Ovary (tissue), 7 donors: ENCODE measurements at regions not wholly inside any gene's neighbourhood (a gene's known extent, or its start where the extent isn't known, plus 50 kb on each side); places are given as distances from the start of the nearest gene placed in this dataset.

Experiments
- DNase-seq, 5 donors: peaks; one replicate each; pipeline ENCODE4 v3.0.0-alpha.2; 2019 to 2020
- H3K27ac ChIP-seq, 2 donors: fragments of 200-600 bp; one replicate each; pipeline versions ENCODE4 v1.5.1 to v1.8.0; 2019 to 2022
- H3K27me3 ChIP-seq: fragments of 200-600 bp; one replicate; pipeline ENCODE4 v1.8.0; 2022
- H3K36me3 ChIP-seq: fragments of 200-600 bp; sonication (generic); one replicate; pipeline ENCODE4 v1.5.1; 2019
- H3K4me1 ChIP-seq: one replicate; pipeline ENCODE4 v1.8.1; 2013; ENCODE audit warnings: mild to moderate bottlenecking, moderate library complexity; ENCODE audit not compliant: insufficient read depth
- H3K4me3 ChIP-seq: fragments of 200-600 bp; sonication (generic); one replicate; pipeline ENCODE4 v1.5.1; 2017
- H3K9me3 ChIP-seq, 2 donors: fragments of 200-600 bp in 1 of 2; sonication (generic) in 1 of 2; one replicate each; pipeline versions ENCODE4 v1.5.1 to v1.8.1; 2013 to 2019; ENCODE audit warnings: mild to moderate bottlenecking in 1 of 2, moderate library complexity in 1 of 2
- CTCF ChIP-seq, 3 donors: fragments of 450-650 bp in 2 of 3; fragments of 200-600 bp in 1 of 3; IDR thresholded peaks; one replicate each; pipeline versions ENCODE4 v1.5.1 to v1.8.0; 2016 to 2022; ENCODE audit warnings: antibody characterized with exemption in 3 of 3, mild to moderate bottlenecking in 1 of 3
- EP300 ChIP-seq: sonication (generic); formaldehyde crosslinking; IDR thresholded peaks from one replicate; pipeline ENCODE4 v1.6.1; 2017; ENCODE audit warnings: antibody characterized with exemption
- POLR2A ChIP-seq: fragments of 450-650 bp; IDR thresholded peaks from one replicate; pipeline ENCODE4 v1.6.1; 2017; ENCODE audit warnings: antibody characterized with exemption, mild to moderate bottlenecking, moderate library complexity
- WGBS, 3 donors: extraction: QIAGEN DNeasy Blood & Tissue Kit in 1 of 3; methylation state at CpG; one replicate each; pipeline versions ENCODE4 v1.1.5 to v1.1.7; 2013 to 2017; 5-methylcytosine and 5-hydroxymethylcytosine counted together
- intact Hi-C, 4 donors: fragments of 100-400 bp; cut with DNase I; formaldehyde crosslinking; loops; one replicate each; pipeline versions ENCODE4 v1.11.0 to v1.15.1; 2022 to 2023
- donor health status: DM: no; HTN: no; CAD: no; lungs with moderate emphysema.
- donor health status: DM: no; HTN: no; CAD: no.
- donor health status: Bipolar disorder and iron deficiency.
- donor health status: DM: no; HTN: no; CAD: no.
- donor health status: DM: yes; HTN: yes; CAD: no.

- no peaks in the 10 kb centered on the region for H3K27me3 ChIP-seq
- 89 to 96% (median 90%) methylated on average over 2 of the region's 2 CpGs for WGBS, 3 donors
- H3K36me3 ChIP-seq, result no peaks in the 10 kb centered on the region
- TF ChIP-seq POLR2A (no peak), CTCF (IDR thresholded peaks at IDR 0.05) (no peak), EP300 (no peak)
- H3K4me3 ChIP-seq, result no peak overlapping the region
- intact Hi-C loops, result no loop called here
- H3K27ac ChIP-seq, result no peak overlapping the region
- no peaks in the 10 kb centered on the region for H3K9me3 ChIP-seq
- DNase-seq, result no peak
- H3K4me1 ChIP-seq, result no peaks in the 10 kb centered on the region
Measured at GRCh38 chr1:38277646-38278045, 231.1 kb upstream of the POU3F1 start.

- H3K36me3 ChIP-seq, result no peaks in the 10 kb centered on the region
- no peaks in the 10 kb centered on the region for H3K9me3 ChIP-seq
- H3K27ac ChIP-seq, result no peak overlapping the region
- WGBS, 3 donors, result 38 to 65% (median 53%) methylated on average over 3 of the region's 3 CpGs
- H3K27me3 ChIP-seq, result no peaks in the 10 kb centered on the region
- no peak for TF ChIP-seq CTCF (IDR thresholded peaks at IDR 0.05)
- TF ChIP-seq POLR2A, result no peak
- no peak for TF ChIP-seq EP300
- H3K4me1 ChIP-seq, result no peaks in the 10 kb centered on the region
- H3K4me3 ChIP-seq, result no peak overlapping the region
- intact Hi-C loops, result no loop called here
- DNase-seq, result no peak
Measured at GRCh38 chr1:38275960-38276359, 229.4 kb upstream of the POU3F1 start.

GRCh38 chr1:38274974-38275373 is 228.4 kb upstream of the POU3F1 start:
- Histone ChIP-seq H3K36me3 (no peaks in the 10 kb centered on the region), H3K27ac (no peak overlapping the region), H3K4me3 (no peak overlapping the region), H3K27me3 (no peaks in the 10 kb centered on the region), H3K4me1 (no peaks in the 10 kb centered on the region), H3K9me3 (no peaks in the 10 kb centered on the region)
- intact Hi-C loops, result no loop called here
- DNase-seq, result no peak
- TF ChIP-seq CTCF (IDR thresholded peaks at IDR 0.05), result no peak
- no peak for TF ChIP-seq EP300
- no peak for TF ChIP-seq POLR2A
- 9 to 16% (median 10%) methylated on average over 4 of the region's 4 CpGs for WGBS, 3 donors

- no peaks in the 10 kb centered on the region for H3K27me3 ChIP-seq
- WGBS, 3 donors, result 46 to 63% (median 58%) methylated on average over 9 of the region's 9 CpGs
- H3K4me3 ChIP-seq, result no peak overlapping the region
- intact Hi-C loops, result no loop called here
- TF ChIP-seq CTCF (IDR thresholded peaks at IDR 0.05) (no peak), POLR2A (no peak)
- no peak overlapping the region for H3K27ac ChIP-seq
- no peak for DNase-seq
- H3K36me3 ChIP-seq, result no peaks in the 10 kb centered on the region
- H3K9me3 ChIP-seq, result no peaks in the 10 kb centered on the region
- no peaks in the 10 kb centered on the region for H3K4me1 ChIP-seq
Measured at GRCh38 chr1:38273196-38273804, 226.7 kb upstream of the POU3F1 start.
